HFFc6 (cell line): ENCODE measurements at regions not wholly inside any gene's neighbourhood (a gene's known extent, or its start where the extent isn't known, plus 50 kb on each side); places are given as distances from the start of the nearest gene placed in this dataset.

Experiments
- DNase-seq: peaks from one replicate; pipeline ENCODE4 v3.0.0-alpha.2; 2018
- H3K27ac Mint-ChIP-seq: 2 replicates; pipeline ENCODE4 v1.8.0; 2020; ENCODE audit warnings: mild to moderate bottlenecking, mixed read lengths
- H3K27me3 Mint-ChIP-seq: 2 replicates; pipeline ENCODE4 v1.8.0; 2021; ENCODE audit warnings: mild to moderate bottlenecking, moderate library complexity, mixed read lengths; ENCODE audit not compliant: insufficient read depth
- H3K36me3 Mint-ChIP-seq: 2 replicates; pipeline ENCODE4 v1.8.0; 2021; ENCODE audit warnings: low read depth, mixed read lengths
- H3K4me1 Mint-ChIP-seq: 2 replicates; pipeline ENCODE4 v1.8.0; 2020; ENCODE audit warnings: low read depth, mixed read lengths
- H3K4me3 Mint-ChIP-seq: 2 replicates; pipeline ENCODE4 v1.8.0; 2020; ENCODE audit warnings: mild to moderate bottlenecking, moderate library complexity, mixed read lengths
- H3K9me3 Mint-ChIP-seq: 2 replicates; pipeline ENCODE4 v1.8.0; 2020; ENCODE audit warnings: mild to moderate bottlenecking, mixed read lengths
- CTCF ChIP-seq: fragments of 200-600 bp; sonication (generic); IDR thresholded peaks from 2 replicates; pipeline ENCODE4 v1.5.0; 2021; ENCODE audit warnings: antibody characterized with exemption, mild to moderate bottlenecking

DNA sequence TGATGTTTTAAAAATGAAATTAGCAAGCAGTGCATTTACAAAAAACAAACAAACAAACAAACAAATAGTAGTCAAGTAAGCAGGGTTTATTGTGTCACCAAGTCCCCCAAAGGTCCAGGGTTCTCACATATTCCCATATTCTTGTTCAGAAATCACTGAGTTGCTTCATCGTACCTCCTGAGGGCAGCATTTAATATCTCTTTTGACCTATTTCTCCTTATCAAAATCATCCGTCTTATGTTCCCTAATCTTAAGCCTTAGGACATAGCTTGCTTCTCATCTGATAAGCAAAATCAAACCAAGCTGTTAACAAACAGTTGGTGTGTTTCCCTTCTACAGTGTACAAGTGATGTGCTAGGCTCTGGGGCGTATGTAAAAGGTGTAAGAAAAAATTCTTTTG is 109.5 kb upstream of the MAN2A1 start:
- Mint-ChIP-seq H3K4me3 (no peak overlapping the region), H3K27me3 (peaks cover 3% of the 10 kb centered on the region), H3K36me3 (no peaks in the 10 kb centered on the region), H3K4me1 (no peaks in the 10 kb centered on the region), H3K27ac (no peak overlapping the region), H3K9me3 (no peaks in the 10 kb centered on the region)
- DNase-seq: no peak
- TF ChIP-seq CTCF: no peak

GRCh38 chr5:109575506-109575905 is 114.2 kb upstream of the MAN2A1 start:
- H3K36me3 Mint-ChIP-seq: no peaks in the 10 kb centered on the region

DNA sequence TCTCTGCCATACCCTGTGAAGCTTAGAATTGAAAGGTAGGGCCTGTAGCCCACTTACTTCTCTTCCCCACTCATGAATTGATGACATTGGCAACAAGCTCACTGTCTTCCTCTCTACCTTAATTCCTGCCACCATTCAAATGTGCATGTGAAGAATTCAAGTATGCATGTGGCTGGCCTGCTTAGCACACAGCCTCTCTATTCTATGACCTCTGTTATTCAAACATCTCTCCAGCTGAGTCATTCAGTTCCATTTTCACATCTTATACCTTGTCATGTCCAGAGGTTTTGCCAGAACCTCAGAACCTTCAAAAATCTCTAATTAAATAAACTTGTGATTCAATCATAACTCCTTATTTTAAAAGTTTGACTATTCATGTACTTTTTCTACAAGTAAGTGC is 114.7 kb upstream of the MAN2A1 start:
- Mint-ChIP-seq H3K9me3 (no peaks in the 10 kb centered on the region), H3K27ac (no peak overlapping the region), H3K27me3 (no peaks in the 10 kb centered on the region), H3K36me3 (no peaks in the 10 kb centered on the region), H3K4me3 (no peak overlapping the region), H3K4me1 (no peaks in the 10 kb centered on the region)
- no peak for DNase-seq
- TF ChIP-seq CTCF: no peak

More at GRCh38 chr5:109575506-109575905, 114.2 kb upstream of the MAN2A1 start:
- TF ChIP-seq CTCF: no peak
- no peaks in the 10 kb centered on the region for H3K9me3 Mint-ChIP-seq
- H3K4me3 Mint-ChIP-seq: no peak overlapping the region
- DNase-seq: no peak
- no peak overlapping the region for H3K27ac Mint-ChIP-seq
- H3K27me3 Mint-ChIP-seq: no peaks in the 10 kb centered on the region; the same call in 1 of the 2 replicates
- H3K4me1 Mint-ChIP-seq: no peaks in the 10 kb centered on the region

DNA sequence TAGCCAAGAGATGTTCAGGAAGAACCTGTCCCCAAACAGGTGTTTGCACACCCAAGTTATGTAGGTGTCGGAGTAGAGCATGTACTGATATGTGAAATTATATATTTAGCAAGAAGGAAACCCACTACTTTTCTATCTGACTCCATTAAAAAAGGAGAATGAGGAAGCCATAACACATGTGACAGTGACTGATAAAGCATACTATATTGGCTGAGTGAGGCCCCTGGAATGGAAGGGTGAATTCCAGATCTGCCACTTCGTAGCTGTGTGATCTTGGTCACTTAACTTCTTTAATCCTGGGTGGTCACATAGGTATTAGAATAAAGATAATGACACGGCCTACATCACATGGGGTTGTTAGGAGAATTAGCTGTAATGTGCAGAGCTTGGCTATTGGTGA is 116.0 kb upstream of the MAN2A1 start:
- no peak for DNase-seq
- Mint-ChIP-seq H3K27ac (no peak overlapping the region), H3K36me3 (no peaks in the 10 kb centered on the region), H3K4me3 (no peak overlapping the region), H3K9me3 (no peaks in the 10 kb centered on the region), H3K4me1 (no peaks in the 10 kb centered on the region), H3K27me3 (no peaks in the 10 kb centered on the region; the same call in 1 of the 2 replicates)
- TF ChIP-seq CTCF: no peak

GRCh38 chr5:109573256-109573655 is 116.5 kb upstream of the MAN2A1 start:
- Mint-ChIP-seq H3K4me3 (no peak overlapping the region), H3K9me3 (no peaks in the 10 kb centered on the region), H3K4me1 (no peaks in the 10 kb centered on the region), H3K27ac (no peak overlapping the region), H3K27me3 (no peaks in the 10 kb centered on the region; the same call in 1 of the 2 replicates), H3K36me3 (no peaks in the 10 kb centered on the region)
- DNase-seq: no peak
- no peak for TF ChIP-seq CTCF

- H3K9me3 Mint-ChIP-seq: no peaks in the 10 kb centered on the region
- H3K27ac Mint-ChIP-seq: no peak overlapping the region
- no peaks in the 10 kb centered on the region for H3K4me1 Mint-ChIP-seq
- no peak for TF ChIP-seq CTCF
- no peak for DNase-seq
- no peaks in the 10 kb centered on the region for H3K36me3 Mint-ChIP-seq
- no peak overlapping the region for H3K4me3 Mint-ChIP-seq
- no peaks in the 10 kb centered on the region; the same call in 1 of the 2 replicates for H3K27me3 Mint-ChIP-seq
Measured at GRCh38 chr5:109571785-109572184, 117.9 kb upstream of the MAN2A1 start.
